GM10266 (cell line): ENCODE measurements at regions not wholly inside any gene's neighbourhood (a gene's known extent, or its start where the extent isn't known, plus 50 kb on each side); places are given as distances from the start of the nearest gene placed in this dataset.

Experiments
- DNase-seq: peaks from one replicate; pipeline ENCODE4 v3.0.0; 2012; ENCODE audit errors: extremely low spot score
- TF ChIP-seq, protein P1 (sequence below): IDR thresholded peaks from 2 replicates; pipeline ENCODE4 v1.5.1; 2012; ENCODE audit warnings: mild to moderate bottlenecking, low read depth; ENCODE audit not compliant: control insufficient read depth, insufficient read depth; ENCODE audit errors: missing control alignments

DNA sequence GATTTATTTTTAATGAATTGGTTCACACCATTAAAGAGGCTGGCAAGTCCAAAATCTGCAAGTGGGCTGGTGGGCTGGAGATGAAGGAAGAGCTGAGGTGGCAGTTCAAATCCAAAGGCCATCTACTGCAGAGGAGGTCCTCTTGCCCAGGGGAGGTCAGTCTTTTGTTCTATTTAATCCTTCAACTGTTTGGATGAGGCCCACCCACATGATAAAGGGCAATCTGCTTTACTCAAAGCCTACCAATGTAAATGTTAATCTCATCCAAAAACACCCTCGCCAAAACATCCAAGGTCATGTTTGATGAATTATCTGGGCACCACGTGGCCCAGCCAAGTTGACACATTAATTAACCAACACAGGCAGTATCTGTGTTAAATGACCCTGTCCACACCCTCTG lies 99.0 kb downstream of the RRAGC start:
- no peak for DNase-seq
- TF ChIP-seq, protein P1, sequence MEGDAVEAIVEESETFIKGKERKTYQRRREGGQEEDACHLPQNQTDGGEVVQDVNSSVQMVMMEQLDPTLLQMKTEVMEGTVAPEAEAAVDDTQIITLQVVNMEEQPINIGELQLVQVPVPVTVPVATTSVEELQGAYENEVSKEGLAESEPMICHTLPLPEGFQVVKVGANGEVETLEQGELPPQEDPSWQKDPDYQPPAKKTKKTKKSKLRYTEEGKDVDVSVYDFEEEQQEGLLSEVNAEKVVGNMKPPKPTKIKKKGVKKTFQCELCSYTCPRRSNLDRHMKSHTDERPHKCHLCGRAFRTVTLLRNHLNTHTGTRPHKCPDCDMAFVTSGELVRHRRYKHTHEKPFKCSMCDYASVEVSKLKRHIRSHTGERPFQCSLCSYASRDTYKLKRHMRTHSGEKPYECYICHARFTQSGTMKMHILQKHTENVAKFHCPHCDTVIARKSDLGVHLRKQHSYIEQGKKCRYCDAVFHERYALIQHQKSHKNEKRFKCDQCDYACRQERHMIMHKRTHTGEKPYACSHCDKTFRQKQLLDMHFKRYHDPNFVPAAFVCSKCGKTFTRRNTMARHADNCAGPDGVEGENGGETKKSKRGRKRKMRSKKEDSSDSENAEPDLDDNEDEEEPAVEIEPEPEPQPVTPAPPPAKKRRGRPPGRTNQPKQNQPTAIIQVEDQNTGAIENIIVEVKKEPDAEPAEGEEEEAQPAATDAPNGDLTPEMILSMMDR: no peak

DNA sequence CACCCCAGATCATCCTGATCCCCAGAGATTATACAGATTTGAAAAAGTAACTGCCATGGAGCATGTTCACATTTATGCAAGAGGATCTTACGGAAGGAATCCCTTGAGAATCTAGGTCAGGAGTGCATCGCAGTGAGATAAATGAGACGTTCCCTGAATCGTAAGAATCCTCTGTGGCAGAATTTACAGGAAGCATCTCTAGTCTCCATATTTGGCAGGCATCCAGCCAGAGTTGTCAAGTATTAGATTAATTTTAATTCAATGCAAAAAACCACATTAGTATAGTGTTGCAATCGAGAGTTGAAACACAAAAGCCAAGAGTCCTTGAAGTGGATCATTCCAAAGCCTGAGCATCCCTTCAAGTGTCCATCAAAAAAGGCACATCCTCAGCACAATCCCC lies 100.8 kb downstream of the RRAGC start:
- TF ChIP-seq, protein P1: no peak
- no peak for DNase-seq

DNA sequence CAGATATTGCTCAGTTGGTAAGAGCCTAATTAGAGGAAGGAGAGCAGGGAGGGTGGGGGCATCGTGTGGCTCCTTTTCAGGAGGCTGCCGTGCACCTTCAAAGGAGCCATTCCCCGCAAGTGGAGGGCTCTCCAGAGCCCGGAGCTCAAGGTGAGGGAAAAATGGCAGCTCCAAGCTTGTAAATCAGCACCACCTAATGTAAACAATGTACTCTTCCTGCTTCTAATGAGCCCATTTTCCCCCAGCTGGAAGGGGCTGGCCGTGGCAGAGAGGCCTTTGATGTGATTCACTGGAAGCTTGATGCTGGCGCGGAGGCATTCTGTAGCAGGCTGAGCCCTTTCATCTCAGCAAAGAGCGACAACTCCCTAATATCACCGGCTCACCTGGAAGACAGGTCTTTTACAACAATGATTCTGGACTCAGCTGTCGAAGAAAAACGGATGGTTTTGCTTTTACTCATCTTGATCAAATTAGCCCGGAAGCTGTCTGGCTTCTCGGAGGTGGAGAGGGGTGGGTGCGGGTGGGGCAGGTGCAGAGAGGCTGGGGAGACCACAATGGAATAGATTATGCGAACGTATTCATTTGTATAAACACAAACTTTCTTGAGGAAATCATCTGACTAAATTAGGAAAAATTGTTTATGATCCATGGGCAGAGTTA lies 112.5 kb downstream of the RRAGC start:
- TF ChIP-seq, protein P1: no peak
- DNase-seq: no peak

DNA sequence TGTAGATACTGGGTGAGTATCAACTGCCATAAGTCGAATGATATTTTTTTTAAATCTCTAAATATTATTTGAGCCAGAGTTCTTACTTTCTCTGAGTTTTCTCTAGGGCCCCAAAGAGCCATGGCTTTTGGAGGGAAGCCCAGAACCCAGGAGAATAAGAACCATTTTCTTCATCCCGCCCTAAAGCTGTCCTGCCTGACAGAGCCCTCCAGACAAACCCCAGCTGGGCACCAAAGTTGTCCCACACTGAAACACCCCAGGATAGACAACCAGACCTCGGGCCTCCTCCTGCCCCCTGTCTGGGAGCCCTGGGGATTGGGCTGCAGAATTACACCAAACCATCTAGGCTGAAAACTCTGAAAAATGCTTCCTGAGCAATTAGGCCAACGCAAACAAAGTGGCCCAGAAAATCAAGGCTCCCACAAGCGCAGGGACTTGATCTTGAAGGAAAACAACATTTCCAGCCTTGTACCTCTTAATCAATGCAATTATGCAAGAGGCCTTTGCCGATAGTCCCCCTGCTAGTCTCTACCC lies 113.1 kb downstream of the RRAGC start:
- TF ChIP-seq, protein P1: no peak
- DNase-seq: no peak

DNA sequence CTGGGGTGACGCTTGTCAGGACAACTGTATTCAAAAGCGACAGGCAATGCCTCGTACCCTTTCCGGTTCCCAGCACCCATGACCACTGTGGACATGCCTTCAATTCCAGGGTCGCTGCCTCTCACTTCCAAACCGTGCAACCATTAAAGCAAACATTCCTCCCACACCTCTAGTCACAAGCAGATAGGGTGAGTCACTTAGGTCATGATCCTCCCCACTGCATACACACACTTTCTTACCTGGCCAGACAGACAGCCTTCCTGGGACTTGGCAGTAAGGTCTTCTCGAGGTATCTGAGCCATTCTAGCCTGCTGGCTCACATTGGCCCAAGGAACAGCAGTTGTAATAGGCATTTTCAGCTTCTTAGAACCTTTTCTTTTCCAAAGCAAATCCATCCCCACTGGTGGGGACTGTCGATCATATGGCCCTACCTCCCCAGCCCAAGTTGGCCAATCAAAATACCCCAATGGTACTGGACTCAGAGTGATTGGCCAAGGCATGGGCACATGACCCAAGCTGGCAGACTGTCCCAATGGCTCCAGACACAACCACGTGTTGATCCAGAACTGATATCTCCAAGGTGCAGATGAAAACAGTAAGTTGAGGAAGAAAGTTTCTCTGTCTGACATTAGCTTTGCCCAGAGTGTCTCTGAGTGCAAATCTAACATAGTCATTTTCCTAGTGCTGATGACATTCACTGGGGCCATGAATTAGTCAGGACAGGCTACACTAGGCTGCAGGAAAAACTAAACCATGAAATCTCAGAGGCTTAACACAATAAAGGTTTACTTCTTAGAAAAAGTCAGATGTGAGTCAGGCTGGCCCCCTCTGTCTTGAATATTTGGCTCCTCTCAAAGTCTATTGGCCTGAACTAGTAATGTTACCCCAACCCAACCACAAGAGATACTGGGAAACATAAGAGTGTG lies 113.8 kb downstream of the RRAGC start:
- no peak for DNase-seq

DNA sequence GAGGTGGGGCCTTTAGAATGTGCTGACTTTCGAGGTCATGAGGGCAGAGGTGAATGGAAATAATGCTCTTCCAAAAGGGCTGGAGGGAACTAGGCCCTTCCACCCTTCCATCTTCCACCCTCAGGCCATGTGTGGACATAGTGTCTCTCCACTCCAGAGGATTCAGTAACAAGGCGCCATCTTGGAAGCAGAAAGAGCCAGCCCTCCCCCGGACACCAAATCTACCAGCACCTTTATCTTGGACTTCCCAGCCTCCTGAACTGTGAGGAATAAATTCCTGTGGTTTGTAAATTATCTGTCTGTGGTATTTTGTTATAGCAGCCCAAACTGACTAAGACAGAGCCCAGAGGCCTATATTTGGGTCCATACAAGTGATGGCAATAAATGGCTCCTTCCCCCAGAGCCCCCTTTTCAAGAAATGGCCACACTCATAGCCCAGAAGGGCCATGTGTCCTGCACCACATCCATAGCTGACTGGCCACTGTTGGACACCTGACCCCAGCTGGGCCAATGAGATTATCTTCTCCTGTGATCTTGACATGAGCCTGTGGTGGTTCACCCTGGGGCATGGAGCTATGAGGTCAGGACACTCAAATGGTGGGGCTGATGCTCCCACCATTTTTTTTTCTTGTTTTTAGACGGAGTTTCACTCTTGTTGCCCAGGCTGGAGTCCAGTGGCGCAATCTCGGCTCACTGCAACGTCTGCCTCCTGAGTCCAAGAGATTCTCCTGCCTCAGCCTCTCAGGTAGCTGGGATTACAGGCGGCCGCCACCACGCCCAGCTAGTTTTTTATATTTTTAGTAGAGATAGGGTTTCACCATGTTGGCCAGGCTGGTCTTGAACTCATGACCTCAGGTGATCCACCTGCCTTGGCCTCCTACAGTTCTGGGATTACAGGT lies 114.9 kb downstream of the RRAGC start:
- TF ChIP-seq, protein P1: no peak
- no peak for DNase-seq

More for the DNA sequence above, 113.8 kb downstream of the RRAGC start:
- TF ChIP-seq, protein P1: no peak
